ENCODE measurements at regions not wholly inside any gene's neighbourhood (a gene's known extent, or its start where the extent isn't known, plus 50 kb on each side); places are given as distances from the start of the nearest gene placed in this dataset.
A peak's percentile ranks its signal among the peaks of the same experiment; 100 is the strongest.

- POLR2A ChIA-PET = interaction anchor here (1.5 kb wide), 1 partner anchor 9 kb away, joined by 3 read pairs; no protein-coding TSS in a partner anchor
- Mint-ChIP-seq H3K4me3 (ENCODE audit: unreplicated experiment) (no peak overlapping the region), H3K27ac (ENCODE audit: low read depth, unreplicated experiment) (no peak overlapping the region), H3K36me3 (ENCODE audit: insufficient read depth, unreplicated experiment) (no peaks in the 10 kb centered on the region), H3K27me3 (ENCODE audit: insufficient read depth, unreplicated experiment) (no peaks in the 10 kb centered on the region), H3K4me1 (ENCODE audit: insufficient read depth, unreplicated experiment) (peaks cover 5% of the 10 kb centered on the region), H3K9me3 (ENCODE audit: unreplicated experiment) (no peaks in the 10 kb centered on the region)
- DNase-seq (ENCODE audit: unreplicated experiment) = peak; percentile 55
- intact Hi-C loops (cut with micrococcal nuclease) = no loop called here
- CTCF ChIA-PET = interaction anchor here (0.7 to 4.6 kb wide), 3 partner anchors 13 to 40 kb away, joined by 3 to 27 read pairs (median 3); no protein-coding TSS in a partner anchor
- TF ChIP-seq CTCF (IDR thresholded peaks at IDR 0.05; ENCODE audit: unreplicated experiment) = no peak
- no TSS peak for BruUV-seq (replicated peaks)
Measured at GRCh38 chr13:31896427-31896826, 135.1 kb upstream of the FRY start.

- peaks cover 5% of the 10 kb centered on the region for H3K4me1 Mint-ChIP-seq (ENCODE audit: insufficient read depth, unreplicated experiment)
- intact Hi-C loops (cut with micrococcal nuclease) = no loop called here
- no peaks in the 10 kb centered on the region for H3K9me3 Mint-ChIP-seq (ENCODE audit: unreplicated experiment)
- CTCF ChIA-PET = interaction anchor here (0.6 to 4.6 kb wide), 2 partner anchors 11 to 14 kb away, joined by 4 to 27 read pairs; no protein-coding TSS in a partner anchor
- no TSS peak for BruUV-seq (replicated peaks)
- POLR2A ChIA-PET = no interaction called here
- H3K36me3 Mint-ChIP-seq (ENCODE audit: insufficient read depth, unreplicated experiment) = no peaks in the 10 kb centered on the region
- DNase-seq (ENCODE audit: unreplicated experiment) = no peak
- no peak overlapping the region for H3K4me3 Mint-ChIP-seq (ENCODE audit: unreplicated experiment)
- H3K27ac Mint-ChIP-seq (ENCODE audit: low read depth, unreplicated experiment) = no peak overlapping the region
- no peak for TF ChIP-seq CTCF (IDR thresholded peaks at IDR 0.05; ENCODE audit: unreplicated experiment)
- H3K27me3 Mint-ChIP-seq (ENCODE audit: insufficient read depth, unreplicated experiment) = no peaks in the 10 kb centered on the region
Measured at GRCh38 chr13:31898378-31899071, 133.0 kb upstream of the FRY start.

GRCh38 chr13:31901985-31902384 lies 129.6 kb upstream of the FRY start:
- intact Hi-C loops (cut with micrococcal nuclease) = loop anchor here (10.0 kb wide), 1 partner anchor 113 kb away; no protein-coding TSS in a partner anchor
- no peaks in the 10 kb centered on the region for H3K4me1 Mint-ChIP-seq (ENCODE audit: insufficient read depth, unreplicated experiment)
- BruUV-seq (replicated peaks) = no TSS peak
- CTCF ChIA-PET = no interaction called here
- H3K4me3 Mint-ChIP-seq (ENCODE audit: unreplicated experiment) = no peak overlapping the region
- POLR2A ChIA-PET = no interaction called here
- DNase-seq (ENCODE audit: unreplicated experiment) = no peak
- H3K27ac Mint-ChIP-seq (ENCODE audit: low read depth, unreplicated experiment) = no peak overlapping the region
- no peaks in the 10 kb centered on the region for H3K27me3 Mint-ChIP-seq (ENCODE audit: insufficient read depth, unreplicated experiment)
- H3K36me3 Mint-ChIP-seq (ENCODE audit: insufficient read depth, unreplicated experiment) = no peaks in the 10 kb centered on the region
- no peaks in the 10 kb centered on the region for H3K9me3 Mint-ChIP-seq (ENCODE audit: unreplicated experiment)
- TF ChIP-seq CTCF (IDR thresholded peaks at IDR 0.05; ENCODE audit: unreplicated experiment) = no peak

- POLR2A ChIA-PET = no interaction called here
- Mint-ChIP-seq H3K4me3 (ENCODE audit: unreplicated experiment) (no peak overlapping the region), H3K9me3 (ENCODE audit: unreplicated experiment) (no peaks in the 10 kb centered on the region), H3K27me3 (ENCODE audit: insufficient read depth, unreplicated experiment) (no peaks in the 10 kb centered on the region), H3K4me1 (ENCODE audit: insufficient read depth, unreplicated experiment) (no peaks in the 10 kb centered on the region), H3K27ac (ENCODE audit: low read depth, unreplicated experiment) (no peak overlapping the region), H3K36me3 (ENCODE audit: insufficient read depth, unreplicated experiment) (no peaks in the 10 kb centered on the region)
- no peak for TF ChIP-seq CTCF (IDR thresholded peaks at IDR 0.05; ENCODE audit: unreplicated experiment)
- intact Hi-C loops (cut with micrococcal nuclease) = loop anchor here (10.0 kb wide), 1 partner anchor 112 kb away; no protein-coding TSS in a partner anchor
- CTCF ChIA-PET = interaction anchor here (0.7 kb wide), 1 partner anchor 8 kb away, joined by 3 read pairs; no protein-coding TSS in a partner anchor
- DNase-seq (ENCODE audit: unreplicated experiment) = no peak
- no TSS peak for BruUV-seq (replicated peaks)
Measured at GRCh38 chr13:31903111-31903815, 128.3 kb upstream of the FRY start.
